Sciatic nerve (tissue), 2 donors: ENCODE measurements at regions not wholly inside any gene's neighbourhood (a gene's known extent, or its start where the extent isn't known, plus 50 kb on each side); places are given as distances from the start of the nearest gene placed in this dataset.

Source experiments
- ATAC-seq: fragments of 200-7000 bp; cut with Tn5 transposase; one replicate; pipeline ENCODE4 v1.9.1; 2020; ENCODE audit warnings: mild to moderate bottlenecking, moderate library complexity
- DNase-seq: peaks from one replicate; pipeline ENCODE4 v3.0.0-alpha.2; 2020; ENCODE audit warnings: low spot score
- intact Hi-C: fragments of 100-400 bp; cut with DNase I; formaldehyde crosslinking; loops from one replicate; pipeline ENCODE4 v1.14.2; 2022
- donor health status: DM: no; HTN: no; CAD: no.
- donor health status: DM: no; HTN: no; CAD: no.

DNA sequence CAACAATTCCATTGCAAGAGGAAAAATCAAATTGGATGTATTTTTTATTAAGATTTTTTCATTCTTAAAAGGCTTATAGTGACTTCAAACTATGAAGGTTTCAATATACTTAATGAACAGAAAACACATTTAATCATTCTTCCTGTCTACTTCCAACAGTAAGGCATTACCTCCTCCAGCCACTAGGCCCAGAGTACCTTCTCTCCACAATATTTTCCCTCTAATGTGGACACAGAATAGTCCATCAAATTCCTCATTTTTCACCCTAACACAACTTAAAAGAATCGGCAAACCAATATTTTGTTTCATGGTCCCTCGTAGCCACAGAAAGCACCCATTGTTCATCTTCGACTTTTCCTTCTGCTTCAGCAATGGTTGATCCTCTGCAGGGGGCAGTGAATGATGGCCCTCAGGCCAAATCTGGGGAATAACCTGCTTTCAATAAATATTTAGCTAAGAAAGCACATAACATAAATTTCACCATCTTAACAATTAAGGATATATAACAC, 335.4 kb upstream of the ID4 start:
- DNase-seq (no peak), ATAC-seq (no peak)
- intact Hi-C loops, result no loop called here

DNA sequence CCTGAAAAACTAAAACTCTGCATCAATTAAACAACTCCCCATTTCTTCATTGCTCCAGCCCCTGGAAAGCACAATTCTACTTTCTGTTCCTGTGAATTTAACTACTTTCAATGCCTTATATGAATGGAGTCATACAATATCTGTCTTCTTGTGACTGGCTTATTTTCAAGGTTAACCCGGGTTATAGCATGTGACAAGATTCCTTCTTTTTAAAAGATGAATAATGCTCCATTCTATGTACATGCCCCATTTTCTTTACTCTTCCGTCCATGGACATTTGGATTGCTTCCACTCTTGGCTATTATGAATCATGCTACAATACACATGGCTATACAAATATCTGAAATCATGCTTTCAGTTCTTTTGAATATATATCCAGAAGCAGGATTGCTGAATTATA, 334.9 kb upstream of the ID4 start:
- DNase-seq (no peak), ATAC-seq (no peak)
- intact Hi-C loops, result no loop called here

DNA sequence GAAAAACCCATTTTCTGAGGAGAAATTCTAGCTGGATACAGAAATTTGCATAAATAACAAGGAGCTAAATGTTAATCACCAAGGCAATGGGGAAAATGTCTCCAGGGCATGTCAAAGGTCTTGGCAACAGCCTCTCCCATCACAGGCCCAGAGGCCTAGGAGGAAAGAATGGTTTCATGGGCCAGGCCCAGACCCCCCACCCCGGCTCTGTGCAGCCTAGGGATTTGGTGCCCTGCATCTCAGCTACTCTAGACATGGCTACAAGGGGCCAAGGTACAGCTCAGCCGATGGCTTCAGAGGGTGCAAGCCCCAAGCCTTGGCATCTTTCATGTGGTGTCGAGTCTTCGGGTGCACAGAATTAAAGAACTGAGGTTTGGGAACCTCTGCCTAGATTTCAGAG, 321.2 kb upstream of the ID4 start:
- ATAC-seq (no peak), DNase-seq (no peak)
- intact Hi-C loops, result no loop called here

DNA sequence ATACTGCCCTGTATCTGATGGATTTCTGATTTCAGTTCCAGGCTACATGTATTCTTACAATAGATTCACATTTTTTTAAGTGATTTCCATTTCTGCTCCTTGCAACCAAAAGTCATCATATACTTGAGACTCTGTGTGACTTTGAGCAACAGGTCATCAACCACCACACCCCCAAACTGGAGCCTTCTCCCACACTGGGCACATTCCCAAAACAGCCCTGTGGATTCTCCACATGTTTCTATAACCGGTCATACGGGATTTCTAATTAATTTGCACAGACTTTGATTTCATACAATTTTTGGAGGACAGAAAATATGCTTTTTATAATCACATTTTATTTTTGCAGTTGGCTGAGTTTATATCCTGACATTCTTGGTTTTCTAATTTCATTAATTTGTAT, 317.2 kb upstream of the ID4 start:
- DNase-seq (no peak), ATAC-seq (no peak)
- intact Hi-C loops, result loop anchor here (2.0 kb wide), 1 partner anchor 63 kb away; no protein-coding TSS in a partner anchor

DNA sequence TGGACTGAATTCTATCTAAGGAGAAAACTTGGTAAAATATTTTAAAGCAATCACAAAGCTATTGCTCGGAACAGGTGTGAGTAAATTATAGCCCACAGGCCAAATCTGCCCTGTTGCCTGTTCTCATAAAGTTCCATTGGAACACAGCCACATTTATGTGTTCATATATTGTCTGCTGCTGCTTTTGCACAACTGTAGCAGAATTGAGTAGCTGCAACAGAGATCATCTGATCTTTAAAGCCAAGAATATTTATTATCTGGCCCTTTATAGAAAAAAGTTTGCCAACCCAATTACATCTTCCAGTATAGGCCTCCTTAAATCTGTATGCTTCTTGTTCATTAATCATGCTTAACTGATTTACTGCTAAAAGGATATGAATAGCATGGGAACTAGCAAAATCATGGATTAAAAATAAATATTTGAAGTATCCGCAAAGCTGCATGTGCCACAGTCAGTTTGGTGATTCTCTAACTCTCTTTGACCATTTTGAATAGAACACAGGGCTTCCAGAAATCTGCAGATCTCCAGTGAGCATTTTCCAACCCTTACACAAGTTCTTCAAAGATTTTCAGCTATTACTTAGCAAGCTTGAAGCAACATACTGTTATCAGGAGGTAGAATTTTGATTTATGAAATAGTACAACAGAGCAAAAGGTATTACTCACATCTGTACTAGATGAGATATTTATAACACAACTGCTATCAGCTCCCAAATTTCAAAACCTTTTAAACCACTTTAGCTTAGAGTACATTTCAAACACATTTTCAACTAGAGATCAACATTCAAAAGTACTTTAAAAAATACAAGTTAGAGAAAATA, 312.6 kb upstream of the ID4 start:
- ATAC-seq (no peak), DNase-seq (no peak)
- intact Hi-C loops, result no loop called here

DNA sequence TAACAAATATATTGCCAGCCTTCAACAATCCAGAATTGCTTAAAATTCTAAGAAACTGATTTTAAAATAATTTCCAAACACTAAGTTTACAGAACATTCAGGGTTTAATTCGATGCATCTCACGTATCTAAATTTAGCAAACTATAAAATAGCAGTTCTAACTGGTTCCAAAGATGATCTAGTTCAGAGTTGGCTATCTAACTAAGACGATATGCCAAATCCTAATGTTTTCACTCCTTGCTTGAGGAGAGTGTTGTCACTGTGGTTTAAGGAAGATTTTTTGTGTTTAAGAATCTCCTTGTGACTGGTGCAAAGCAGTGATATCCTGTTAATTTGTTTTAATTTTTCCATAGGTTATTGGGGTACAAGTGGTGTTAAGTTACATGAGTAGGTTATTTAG, 311.5 kb upstream of the ID4 start:
- DNase-seq (no peak), ATAC-seq (peak; percentile 81)
- intact Hi-C loops, result no loop called here

DNA sequence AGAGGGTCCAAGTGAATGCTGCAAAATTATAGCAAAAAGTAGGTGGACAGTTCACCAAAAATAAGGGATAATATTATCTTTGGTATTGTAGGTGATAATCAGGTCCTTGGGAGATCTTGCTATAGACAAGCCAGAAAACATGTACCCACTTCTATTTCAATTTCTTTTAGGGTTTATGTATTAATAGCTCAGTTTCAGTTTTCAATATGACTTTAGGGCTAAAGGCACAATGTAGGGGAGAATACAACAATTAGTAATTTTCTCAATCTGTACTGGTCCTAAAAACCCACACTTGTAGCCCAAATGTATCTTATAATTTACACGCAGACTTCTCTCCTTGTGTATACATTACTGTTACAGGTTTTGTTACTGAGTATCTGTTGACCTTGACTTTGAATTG, 307.0 kb upstream of the ID4 start:
- ATAC-seq (no peak), DNase-seq (no peak)
- intact Hi-C loops, result no loop called here

DNA sequence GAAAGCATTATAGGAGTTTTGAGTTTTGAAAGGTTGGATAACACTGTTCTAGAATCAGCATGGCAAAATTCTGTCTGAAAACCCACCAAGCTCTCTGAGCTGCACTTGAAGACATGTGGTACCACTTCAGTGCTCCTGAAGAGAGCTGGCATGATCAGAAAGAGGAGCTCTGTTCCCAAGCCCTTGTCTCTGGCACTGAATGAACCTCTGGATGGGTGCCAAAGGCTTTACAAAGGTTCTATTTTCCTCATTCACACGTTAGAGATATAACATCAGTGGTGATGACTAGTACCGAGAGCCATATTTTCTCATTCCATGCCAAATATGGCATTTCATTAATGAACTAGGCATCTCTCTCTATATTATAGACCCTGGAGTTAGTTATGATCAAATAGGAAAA, 301.8 kb upstream of the ID4 start:
- DNase-seq (no peak), ATAC-seq (no peak)
- intact Hi-C loops, result no loop called here

DNA sequence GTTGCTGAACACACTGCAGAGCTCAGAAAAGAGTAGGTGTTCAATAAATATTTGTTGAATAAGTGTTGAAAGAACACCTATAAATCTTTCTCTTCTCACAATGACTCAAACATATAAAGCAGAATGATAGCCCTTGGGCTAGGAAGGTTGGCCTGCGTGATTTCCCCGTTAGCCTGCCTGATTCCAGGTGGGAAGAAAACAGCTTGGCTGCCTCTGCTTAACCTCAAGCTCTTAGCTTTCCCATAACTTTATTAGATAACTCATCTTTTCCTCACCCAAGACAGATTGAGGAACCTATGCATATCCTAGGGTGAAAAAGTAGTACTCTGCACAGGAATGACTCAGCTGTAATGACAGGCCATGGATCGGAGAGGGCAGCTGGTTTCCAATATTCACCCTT, 300.3 kb upstream of the ID4 start:
- ATAC-seq (no peak), DNase-seq (no peak)
- intact Hi-C loops, result no loop called here

DNA sequence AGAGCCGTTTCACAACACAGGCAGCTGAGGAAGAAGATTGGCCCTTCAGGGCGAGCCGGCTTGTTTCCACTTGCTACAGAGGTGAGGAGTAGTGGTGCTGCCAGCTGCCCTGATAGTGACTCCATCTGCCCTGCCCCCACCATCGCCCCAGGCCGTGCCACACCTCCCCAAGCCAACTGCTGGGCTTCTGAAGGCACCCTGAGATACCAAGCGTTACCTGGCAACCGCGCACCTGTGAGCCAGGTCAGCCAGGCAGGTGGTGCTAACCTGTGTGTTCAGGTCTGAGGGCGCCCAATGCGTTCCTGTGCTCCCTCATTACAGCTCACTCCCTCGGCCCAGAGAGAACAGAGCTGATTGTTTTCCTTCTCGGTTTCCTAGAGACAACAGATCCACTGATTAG, 299.1 kb upstream of the ID4 start:
- intact Hi-C loops, result no loop called here
- ATAC-seq (no peak), DNase-seq (no peak)

DNA sequence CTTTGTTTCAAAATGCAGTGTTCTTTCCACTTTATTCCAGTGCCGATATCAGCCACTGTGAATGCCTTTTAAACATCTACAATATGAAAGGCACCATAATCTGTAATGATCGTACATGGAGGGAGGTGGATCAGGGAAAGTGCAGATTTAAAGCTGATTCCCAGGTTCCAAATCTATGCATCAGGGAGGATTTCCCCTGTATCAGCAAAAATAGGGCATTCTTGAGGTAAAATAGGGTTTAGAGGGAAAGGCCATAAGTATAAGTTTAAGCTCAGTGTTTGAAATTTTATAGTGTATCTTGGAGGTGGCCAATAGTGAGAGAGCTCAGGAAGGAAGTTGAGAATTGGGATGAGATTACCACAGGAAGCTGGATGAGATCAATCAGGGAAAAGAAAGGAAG, 289.7 kb upstream of the ID4 start:
- no peak for ATAC-seq
- no peak for DNase-seq
- intact Hi-C loops, result no loop called here

DNA sequence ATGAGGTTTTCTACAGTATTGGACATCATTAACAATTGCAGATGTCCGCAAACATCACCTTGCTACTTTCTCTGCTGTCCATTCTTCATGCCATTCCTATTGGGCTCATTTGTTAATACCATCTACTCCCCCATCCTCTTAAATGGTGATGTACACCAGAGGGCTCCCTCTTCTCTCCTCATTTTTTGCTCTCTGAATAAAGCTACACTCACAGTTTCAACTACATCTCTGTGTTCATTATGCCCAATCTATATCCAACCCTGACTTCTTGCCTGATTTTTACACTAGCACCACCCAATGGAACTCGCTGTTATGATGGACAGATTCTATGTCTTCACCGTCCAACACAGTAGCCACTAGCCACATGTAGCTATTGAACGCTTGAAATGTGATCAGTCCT, 288.1 kb upstream of the ID4 start:
- intact Hi-C loops, result no loop called here
- DNase-seq, result no peak
- ATAC-seq, result no peak

DNA sequence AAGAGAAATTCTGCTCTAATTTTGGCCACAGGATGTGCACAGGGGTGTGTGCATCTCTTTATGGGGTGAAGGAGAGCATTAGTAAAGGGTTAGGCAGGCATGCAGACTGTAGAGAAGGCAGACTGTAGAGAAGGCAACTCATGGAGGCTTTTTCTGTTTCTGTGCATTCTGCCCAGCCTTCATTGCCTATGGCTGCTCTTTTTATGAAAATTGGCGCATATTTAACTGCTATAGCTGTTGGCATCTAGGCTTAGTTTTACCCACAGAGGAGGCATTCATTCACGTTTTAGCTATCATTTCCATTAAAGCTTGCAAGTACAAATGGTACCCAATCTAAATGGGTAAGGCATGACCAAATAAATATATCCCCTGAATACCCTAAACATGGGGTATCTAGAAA, 286.8 kb upstream of the ID4 start:
- ATAC-seq (no peak), DNase-seq (no peak)
- intact Hi-C loops, result no loop called here

DNA sequence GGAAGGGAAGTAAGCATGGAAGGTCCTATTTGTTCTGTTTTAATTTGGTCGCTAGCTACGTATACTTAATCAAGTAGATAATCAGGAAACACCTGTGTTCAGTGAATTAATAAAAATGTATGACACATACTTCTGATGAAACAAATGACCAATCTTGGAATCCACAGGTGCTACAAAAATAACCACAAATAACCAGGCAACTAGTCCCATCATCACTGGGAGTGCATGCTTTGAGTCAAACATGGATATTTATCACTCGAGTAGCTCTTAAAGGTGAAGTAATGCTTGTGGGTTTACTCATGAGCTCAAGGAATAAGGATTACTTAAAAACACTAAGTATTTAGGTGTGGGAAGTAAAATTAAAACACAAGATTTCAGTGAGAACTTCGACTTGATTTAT, 285.6 kb upstream of the ID4 start:
- no peak for DNase-seq
- intact Hi-C loops, result no loop called here
- ATAC-seq, result no peak

DNA sequence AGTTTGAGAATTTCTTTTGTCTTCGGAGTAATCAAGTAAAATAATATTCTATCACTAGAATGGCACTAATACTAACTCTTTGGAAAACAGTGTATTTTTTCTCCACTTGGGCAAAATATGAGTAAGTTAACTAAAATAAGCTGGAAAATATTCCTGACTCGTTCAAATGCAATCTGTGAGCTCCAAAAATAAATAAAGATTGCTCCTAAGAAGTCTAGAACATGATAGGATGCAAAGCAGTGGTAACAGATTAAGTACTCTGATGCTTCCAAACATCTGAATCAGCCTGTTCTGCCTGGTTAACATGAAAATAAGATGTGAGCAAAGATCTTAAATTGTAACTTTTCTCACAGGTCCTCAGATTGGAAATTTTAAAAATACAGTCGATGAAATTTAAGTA, 285.1 kb upstream of the ID4 start:
- DNase-seq (no peak), ATAC-seq (no peak)
- intact Hi-C loops, result no loop called here

DNA sequence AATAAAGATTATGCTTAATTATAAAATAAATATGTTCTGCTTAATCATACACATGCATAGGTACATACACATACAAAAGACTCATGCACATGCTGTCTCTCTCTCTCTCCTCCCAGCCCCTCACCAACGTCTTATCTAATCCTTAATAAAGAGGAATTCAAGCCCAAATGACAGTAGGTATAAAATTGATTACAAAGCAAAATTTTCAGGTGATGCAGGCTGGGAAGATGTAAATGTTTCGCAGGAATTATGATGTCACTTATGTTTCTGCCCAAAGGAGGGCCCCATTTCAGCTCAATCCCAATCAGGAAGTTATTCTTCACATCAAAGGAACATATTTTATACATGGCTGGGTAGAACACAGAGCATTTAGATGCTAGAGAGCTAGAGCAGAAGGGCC, 284.6 kb upstream of the ID4 start:
- intact Hi-C loops, result no loop called here
- ATAC-seq, result no peak

DNA sequence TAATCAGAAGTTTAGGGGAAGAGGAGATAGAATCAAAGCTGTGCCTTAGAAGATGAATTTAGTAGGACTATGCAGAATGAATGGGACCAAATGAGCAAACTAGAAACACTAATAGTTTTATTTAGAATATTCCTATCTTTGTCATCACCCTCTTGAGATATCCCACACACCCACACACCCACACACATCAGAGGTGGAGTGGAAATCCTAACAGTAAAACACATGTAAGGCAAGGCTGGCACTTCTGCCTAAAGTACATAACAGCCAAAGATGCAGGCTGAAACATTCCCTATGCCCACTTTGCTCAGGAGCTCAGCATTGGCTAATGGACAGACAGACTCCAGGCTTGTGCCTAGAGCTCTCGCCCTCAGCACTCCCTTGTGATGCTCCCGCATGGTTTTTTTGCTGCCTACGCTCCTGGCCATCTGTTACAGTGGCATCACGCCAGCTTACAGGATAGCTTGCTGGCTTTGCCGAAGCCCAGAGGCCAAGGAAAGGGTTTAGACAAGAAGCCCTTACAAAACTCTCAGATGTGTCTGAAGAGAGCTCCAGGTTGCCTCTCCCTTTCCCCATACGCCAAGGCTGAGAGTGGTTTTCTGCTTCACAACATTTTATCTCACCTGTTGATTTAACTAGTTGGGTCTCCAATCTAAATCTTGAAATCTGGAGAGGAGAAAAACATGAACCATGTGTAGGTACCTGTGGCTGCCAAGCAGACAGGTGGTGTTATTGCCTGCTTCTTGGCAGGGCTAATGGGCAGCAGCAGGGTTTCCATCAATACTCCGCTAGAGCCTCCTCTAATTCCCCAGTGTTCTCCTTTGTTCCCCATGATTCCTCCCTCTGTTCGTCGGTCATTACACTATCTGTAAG, 282.6 kb upstream of the ID4 start:
- intact Hi-C loops, result no loop called here
- ATAC-seq (no peak), DNase-seq (no peak)

More for the DNA sequence above, 284.6 kb upstream of the ID4 start:
- no peak for DNase-seq

DNA sequence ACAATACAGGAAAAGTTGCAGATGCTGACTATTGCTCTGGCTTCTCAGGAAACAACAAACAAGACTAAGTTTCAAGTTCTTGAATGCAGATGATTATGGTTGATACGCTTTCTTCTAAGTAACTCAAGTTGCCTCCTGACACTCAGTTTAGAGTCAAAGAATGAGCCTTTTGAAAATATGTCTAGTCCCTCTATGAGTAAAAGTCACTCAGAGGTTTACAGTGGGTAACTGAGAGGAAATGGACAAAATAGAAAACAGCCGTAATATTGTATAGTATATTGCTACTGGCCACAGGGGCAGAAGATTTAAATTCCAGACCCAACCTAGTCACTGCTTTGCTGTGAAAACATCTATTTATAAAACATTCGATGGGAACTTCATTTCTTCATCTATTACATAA, 280.0 kb upstream of the ID4 start:
- DNase-seq (no peak), ATAC-seq (no peak)
- intact Hi-C loops, result no loop called here

DNA sequence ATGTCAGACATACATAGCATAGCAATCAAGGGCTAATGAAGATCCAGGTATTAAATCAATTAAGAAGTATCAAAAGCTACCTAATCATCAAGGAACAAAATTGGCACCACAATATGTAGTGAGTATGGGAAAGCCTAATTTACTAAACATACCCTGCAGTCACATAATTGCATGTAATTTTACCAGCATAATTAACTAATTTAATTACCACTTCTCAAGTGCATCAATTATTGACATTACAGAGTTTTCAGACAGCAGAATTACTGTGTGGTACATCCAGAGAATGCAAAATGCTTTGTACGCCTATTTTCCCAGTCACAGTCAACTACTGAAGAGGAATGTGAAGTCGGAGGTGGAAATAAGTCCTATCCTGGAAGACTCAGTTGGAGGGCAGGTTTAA, 279.0 kb upstream of the ID4 start:
- intact Hi-C loops, result no loop called here
- no peak for ATAC-seq

DNA sequence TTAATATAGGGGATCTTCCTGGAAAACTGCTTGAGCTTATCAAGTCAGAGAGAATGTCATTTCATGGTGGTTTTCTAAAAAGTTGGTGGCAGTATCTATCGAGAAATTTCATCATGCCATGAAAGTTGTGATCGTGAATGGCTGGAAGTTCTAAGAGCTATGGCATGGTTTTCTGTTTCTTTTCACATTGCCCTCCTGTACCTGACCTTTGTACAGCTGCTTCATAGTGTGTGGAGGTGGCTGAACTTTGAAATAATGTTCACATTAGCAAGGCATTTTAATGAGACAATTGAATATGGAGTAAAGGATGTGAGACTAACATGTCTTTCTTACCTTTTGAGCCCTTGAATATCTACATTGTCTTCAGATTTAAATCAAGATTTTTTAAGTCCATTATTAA, 278.2 kb upstream of the ID4 start:
- DNase-seq (no peak), ATAC-seq (no peak)
- intact Hi-C loops, result no loop called here

More for the DNA sequence above, 279.0 kb upstream of the ID4 start:
- DNase-seq, result no peak
